BE2C (cell line): ENCODE measurements at regions not wholly inside any gene's neighbourhood (a gene's known extent, or its start where the extent isn't known, plus 50 kb on each side); places are given as distances from the start of the nearest gene placed in this dataset.

Experiments
- DNase-seq: peaks from one replicate; pipeline ENCODE4 v3.0.0-alpha.2; 2020
- H3K27me3 ChIP-seq: fragments of 250-450 bp; sonication (Bioruptor Pico); 2 replicates; pipeline ENCODE4 v1.5.1; 2020; ENCODE audit warnings: mild to moderate bottlenecking
- H3K36me3 ChIP-seq: fragments of 250-450 bp; sonication (Bioruptor Pico); 2 replicates; pipeline ENCODE4 v1.5.1; 2020; ENCODE audit warnings: mild to moderate bottlenecking
- H3K4me1 ChIP-seq: fragments of 250-450 bp; sonication (Bioruptor Pico); 2 replicates; pipeline ENCODE4 v1.5.1; 2020
- H3K4me3 ChIP-seq: 2 replicates; pipeline ENCODE4 v1.5.1; 2011; ENCODE audit warnings: low read depth, low read length
- H3K9me3 ChIP-seq: fragments of 250-450 bp; sonication (Bioruptor Pico); 2 replicates; pipeline ENCODE4 v1.5.1; 2020
- TF ChIP-seq, protein P1 (sequence below): IDR thresholded peaks from 2 replicates; pipeline ENCODE4 v1.5.1; 2012; ENCODE audit warnings: mild to moderate bottlenecking, low read depth, low read length

DNA sequence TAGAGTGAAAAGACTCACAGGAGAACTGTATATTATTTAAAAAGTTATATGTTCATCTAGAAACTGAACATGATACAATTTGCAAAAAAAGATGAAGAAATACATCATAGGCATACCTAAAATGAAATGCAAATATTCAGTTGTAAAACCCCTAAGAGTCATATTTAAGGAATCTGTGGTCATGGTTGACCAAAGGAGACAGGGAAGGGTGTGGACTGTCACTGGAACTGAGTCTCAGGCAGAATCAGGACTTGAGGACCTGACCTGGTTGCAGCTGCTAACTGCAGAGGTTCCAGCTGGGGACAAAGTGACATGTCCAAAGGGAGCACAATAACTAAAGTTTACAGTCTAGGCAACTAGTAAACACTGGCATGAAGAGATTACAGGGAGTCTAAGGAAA is 211.3 kb upstream of the RAG2 start:
- no peak for DNase-seq
- TF ChIP-seq, protein P1, sequence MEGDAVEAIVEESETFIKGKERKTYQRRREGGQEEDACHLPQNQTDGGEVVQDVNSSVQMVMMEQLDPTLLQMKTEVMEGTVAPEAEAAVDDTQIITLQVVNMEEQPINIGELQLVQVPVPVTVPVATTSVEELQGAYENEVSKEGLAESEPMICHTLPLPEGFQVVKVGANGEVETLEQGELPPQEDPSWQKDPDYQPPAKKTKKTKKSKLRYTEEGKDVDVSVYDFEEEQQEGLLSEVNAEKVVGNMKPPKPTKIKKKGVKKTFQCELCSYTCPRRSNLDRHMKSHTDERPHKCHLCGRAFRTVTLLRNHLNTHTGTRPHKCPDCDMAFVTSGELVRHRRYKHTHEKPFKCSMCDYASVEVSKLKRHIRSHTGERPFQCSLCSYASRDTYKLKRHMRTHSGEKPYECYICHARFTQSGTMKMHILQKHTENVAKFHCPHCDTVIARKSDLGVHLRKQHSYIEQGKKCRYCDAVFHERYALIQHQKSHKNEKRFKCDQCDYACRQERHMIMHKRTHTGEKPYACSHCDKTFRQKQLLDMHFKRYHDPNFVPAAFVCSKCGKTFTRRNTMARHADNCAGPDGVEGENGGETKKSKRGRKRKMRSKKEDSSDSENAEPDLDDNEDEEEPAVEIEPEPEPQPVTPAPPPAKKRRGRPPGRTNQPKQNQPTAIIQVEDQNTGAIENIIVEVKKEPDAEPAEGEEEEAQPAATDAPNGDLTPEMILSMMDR = no peak

DNA sequence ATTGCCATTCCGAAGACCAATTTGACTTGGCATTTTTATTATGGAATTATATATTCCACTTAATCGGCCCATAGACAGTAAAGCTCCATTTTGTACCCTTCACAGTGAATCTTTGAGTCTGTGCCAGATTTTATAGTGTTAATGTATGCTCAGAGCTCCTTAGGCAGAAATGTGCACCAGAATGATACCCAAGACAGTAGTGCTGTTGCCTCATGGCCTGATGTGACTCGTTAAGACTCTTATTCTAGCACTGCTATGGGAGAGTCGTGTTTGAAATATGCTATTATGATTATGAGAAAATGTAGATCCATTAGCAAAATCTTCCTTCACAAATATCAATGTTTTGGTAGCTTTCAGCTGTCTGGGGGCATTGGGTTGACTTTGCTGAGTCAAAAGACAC is 209.8 kb upstream of the RAG2 start:
- TF ChIP-seq, protein P1 = no peak
- Histone ChIP-seq H3K36me3 (no peaks in the 10 kb centered on the region), H3K4me1 (no peaks in the 10 kb centered on the region), H3K27me3 (no peaks in the 10 kb centered on the region), H3K4me3 (no peak overlapping the region), H3K9me3 (no peaks in the 10 kb centered on the region)
- DNase-seq = no peak

More for the DNA sequence above, 211.3 kb upstream of the RAG2 start:
- Histone ChIP-seq H3K36me3 (no peaks in the 10 kb centered on the region), H3K4me3 (no peak overlapping the region), H3K9me3 (no peaks in the 10 kb centered on the region), H3K4me1 (no peaks in the 10 kb centered on the region), H3K27me3 (no peaks in the 10 kb centered on the region)

DNA sequence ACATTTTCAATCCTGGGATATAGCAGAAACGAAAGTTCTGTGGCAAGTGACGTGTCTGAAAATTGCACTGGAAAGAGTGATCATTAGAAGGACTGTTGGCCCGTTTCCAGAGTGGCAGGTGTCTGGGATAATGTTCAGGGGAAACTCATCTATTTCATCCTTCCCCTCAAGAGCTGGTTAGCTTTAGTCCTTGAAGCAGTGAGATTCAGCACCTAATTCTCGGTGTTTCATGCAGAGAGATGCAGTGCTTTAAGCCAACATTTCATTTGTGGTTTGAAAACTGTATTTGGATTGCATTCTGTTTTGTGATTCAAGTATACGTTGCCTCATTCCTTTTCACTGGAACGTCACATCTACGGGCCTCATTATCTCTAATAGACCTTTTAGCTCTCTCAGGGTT is 205.0 kb upstream of the RAG2 start:
- no peaks in the 10 kb centered on the region for H3K4me1 ChIP-seq
- H3K9me3 ChIP-seq = no peaks in the 10 kb centered on the region
- no peaks in the 10 kb centered on the region for H3K36me3 ChIP-seq
- H3K4me3 ChIP-seq = no peak overlapping the region
- no peaks in the 10 kb centered on the region for H3K27me3 ChIP-seq
- TF ChIP-seq, protein P1 = no peak
- no peak for DNase-seq

DNA sequence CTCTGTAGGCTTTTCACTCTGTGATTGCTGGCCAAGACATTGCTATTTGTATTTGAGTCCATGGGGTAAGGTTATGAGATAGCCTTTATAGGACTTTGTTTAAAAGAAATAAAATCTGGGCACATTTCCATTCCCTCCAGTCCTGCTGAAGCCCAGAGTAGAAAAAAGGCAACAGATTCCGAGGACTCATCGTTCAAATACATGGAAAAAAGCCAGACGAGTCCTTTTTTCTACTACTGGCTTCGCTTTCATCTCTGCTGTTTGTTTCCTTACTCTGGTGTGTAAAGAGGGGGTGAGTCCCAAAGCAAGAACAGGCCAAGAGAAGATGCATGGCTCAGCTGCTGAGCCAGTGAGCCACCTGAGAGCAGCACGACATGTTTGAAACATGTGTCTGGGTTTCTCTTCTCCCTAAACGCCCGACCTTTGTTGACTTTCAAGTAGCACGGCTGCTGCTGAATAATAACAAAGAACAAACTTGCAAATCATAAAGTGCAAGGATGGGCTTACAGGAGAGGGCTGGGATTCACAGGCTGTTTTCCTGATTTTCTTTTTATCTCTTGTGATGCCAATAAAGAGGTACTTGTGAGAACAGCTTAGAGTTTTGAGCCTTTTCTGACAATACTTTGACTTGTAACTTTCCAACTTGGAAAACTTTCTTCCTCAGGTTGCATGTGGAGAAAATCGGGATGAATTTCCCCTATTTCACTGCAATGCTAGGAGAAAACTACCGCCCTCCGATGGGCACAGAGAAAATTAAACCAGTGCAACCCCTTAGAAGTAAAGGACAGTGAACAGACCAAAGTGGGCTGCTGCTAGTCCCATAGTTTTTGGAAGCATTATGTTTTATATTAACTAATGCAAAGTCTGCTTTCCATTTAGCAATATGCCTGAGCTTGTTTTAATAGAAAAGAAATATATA is 195.2 kb upstream of the RAG2 start:
- Histone ChIP-seq H3K36me3 (no peaks in the 10 kb centered on the region), H3K4me1 (no peaks in the 10 kb centered on the region), H3K27me3 (no peaks in the 10 kb centered on the region), H3K4me3 (no peak overlapping the region), H3K9me3 (no peaks in the 10 kb centered on the region)
- TF ChIP-seq, protein P1 = peak; percentile 26; the same call in 1 of the 2 replicates
- DNase-seq = no peak

DNA sequence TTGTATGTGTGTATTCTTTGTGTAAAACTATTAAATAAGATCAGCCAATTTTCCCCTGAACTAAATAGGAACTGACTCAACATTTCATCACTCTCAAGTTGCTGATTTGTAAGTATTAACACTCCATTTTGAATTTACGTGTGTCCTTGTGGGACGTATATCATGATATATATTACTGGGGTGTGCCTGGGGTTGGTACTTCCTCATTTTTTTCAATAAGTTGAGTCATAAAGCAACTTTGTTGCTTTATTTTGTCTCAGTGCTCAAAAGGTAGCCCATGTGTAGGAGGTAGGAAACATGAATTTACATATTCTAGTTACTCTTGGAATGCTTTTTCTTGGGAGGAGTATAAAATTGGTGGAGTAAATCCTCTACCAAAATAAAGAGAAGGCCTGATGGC is 193.9 kb upstream of the RAG2 start:
- Histone ChIP-seq H3K4me1 (no peaks in the 10 kb centered on the region), H3K27me3 (no peaks in the 10 kb centered on the region), H3K4me3 (no peak overlapping the region), H3K36me3 (no peaks in the 10 kb centered on the region), H3K9me3 (no peaks in the 10 kb centered on the region)
- TF ChIP-seq, protein P1 = no peak
- no peak for DNase-seq

DNA sequence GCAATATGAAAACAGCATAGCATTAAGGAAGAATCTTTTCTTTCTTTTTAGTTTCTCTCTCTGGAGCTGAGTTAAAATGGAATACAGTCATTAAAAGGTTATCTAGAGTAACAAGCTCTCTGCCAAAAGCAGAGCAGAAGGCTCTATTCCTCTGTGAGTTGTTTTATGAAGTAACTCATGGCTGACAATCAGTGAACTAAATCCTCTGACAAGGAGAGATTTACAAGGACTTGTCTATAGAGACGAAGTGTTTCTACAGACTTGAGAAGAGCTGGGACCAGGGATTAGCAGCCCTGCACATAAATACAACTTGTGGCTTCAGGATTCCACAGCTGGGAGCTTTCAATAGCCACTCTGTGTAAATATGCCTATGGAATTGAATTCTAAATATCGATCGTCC is 192.5 kb upstream of the RAG2 start:
- no peaks in the 10 kb centered on the region for H3K4me1 ChIP-seq
- H3K36me3 ChIP-seq = no peaks in the 10 kb centered on the region
- DNase-seq = no peak
- no peaks in the 10 kb centered on the region for H3K27me3 ChIP-seq
- H3K9me3 ChIP-seq = no peaks in the 10 kb centered on the region
- no peak overlapping the region for H3K4me3 ChIP-seq
- TF ChIP-seq, protein P1 = no peak
